ENCODE measurements at regions not wholly inside any gene's neighbourhood (a gene's known extent, or its start where the extent isn't known, plus 50 kb on each side); places are given as distances from the start of the nearest gene placed in this dataset.

DNA sequence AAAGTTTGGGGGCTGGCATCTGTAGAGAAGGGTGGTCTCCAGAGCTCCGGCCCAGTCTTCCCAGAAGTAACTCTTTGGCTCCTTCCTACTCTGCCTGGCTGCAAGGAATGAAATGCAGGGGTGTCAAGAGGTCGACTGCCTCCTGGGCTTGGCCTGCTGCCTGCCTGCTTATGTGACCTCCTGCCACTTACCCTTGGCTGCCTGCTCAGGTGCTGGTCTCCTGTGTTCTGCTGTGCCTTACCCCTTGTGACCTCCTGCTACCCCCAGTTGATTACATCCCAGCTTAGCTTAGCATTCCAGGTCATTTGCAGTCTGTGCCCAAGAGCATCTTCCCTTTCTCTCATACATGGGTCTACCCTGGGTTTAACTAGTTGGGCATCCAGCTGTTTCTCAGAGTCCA lies 180.2 kb downstream of the PTPN20 start:
- H3K27ac ChIP-seq: no peak overlapping the region
- TF ChIP-seq, protein P1, sequence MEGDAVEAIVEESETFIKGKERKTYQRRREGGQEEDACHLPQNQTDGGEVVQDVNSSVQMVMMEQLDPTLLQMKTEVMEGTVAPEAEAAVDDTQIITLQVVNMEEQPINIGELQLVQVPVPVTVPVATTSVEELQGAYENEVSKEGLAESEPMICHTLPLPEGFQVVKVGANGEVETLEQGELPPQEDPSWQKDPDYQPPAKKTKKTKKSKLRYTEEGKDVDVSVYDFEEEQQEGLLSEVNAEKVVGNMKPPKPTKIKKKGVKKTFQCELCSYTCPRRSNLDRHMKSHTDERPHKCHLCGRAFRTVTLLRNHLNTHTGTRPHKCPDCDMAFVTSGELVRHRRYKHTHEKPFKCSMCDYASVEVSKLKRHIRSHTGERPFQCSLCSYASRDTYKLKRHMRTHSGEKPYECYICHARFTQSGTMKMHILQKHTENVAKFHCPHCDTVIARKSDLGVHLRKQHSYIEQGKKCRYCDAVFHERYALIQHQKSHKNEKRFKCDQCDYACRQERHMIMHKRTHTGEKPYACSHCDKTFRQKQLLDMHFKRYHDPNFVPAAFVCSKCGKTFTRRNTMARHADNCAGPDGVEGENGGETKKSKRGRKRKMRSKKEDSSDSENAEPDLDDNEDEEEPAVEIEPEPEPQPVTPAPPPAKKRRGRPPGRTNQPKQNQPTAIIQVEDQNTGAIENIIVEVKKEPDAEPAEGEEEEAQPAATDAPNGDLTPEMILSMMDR (IDR thresholded peaks at IDR 0.05): no peak
- no peak for DNase-seq
- intact Hi-C loops (cut with DNase I): no loop called here
- ATAC-seq: no peak
- no peaks in the 10 kb centered on the region for H3K4me1 ChIP-seq
- no peaks in the 10 kb centered on the region for H3K9me3 ChIP-seq
- H3K27me3 ChIP-seq: no peaks in the 10 kb centered on the region
- no peaks in the 10 kb centered on the region for H3K36me3 ChIP-seq
- no peak overlapping the region for H3K4me3 ChIP-seq

DNA sequence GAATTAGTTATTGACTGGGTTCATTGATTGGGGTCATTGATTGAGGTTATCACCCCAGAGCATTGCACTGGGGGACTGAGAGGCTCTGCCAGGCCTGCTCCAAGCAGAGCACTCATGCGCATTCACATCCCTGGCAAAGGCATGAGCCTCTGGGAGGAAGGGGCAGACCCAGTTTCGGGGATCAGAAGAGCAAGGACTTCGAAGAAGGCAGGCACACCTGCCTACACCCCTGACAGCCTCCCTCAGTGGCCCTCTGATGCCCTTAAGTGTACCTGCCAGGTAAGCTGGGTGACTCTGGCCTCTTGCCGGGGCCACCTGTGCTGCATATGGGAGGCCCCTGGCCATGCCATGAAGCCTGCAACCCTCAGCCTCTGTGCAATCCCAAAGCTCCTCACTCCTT lies 181.1 kb downstream of the PTPN20 start:
- H3K27ac ChIP-seq: no peak overlapping the region
- no peaks in the 10 kb centered on the region for H3K36me3 ChIP-seq
- intact Hi-C loops (cut with DNase I): no loop called here
- DNase-seq: no peak
- no peaks in the 10 kb centered on the region for H3K9me3 ChIP-seq
- H3K4me3 ChIP-seq: no peak overlapping the region
- no peak for ATAC-seq
- TF ChIP-seq, protein P1 (IDR thresholded peaks at IDR 0.05): no peak
- no peaks in the 10 kb centered on the region for H3K27me3 ChIP-seq
- H3K4me1 ChIP-seq: no peaks in the 10 kb centered on the region

DNA sequence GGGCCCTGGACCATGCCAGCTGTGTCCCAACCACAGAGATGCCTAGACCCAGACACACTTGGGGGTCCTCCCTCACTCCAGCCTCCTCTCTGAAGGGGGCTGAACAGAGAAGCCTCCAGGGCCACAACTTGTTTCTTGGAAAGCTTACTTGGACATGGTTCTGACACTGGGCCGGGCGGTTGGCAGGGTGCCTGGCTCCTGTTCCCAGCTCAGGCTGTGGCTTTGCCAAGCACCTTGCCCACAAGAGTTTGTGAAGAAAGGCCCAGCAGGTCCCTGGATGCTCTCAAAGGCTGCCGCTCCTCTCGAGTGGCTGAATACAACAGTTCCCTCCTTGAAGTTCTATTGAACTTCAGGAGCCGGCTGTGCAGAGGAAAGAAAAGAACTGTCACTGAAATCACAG lies 181.6 kb downstream of the PTPN20 start:
- Histone ChIP-seq H3K4me3 (no peak overlapping the region), H3K36me3 (no peaks in the 10 kb centered on the region), H3K27me3 (no peaks in the 10 kb centered on the region), H3K27ac (no peak overlapping the region), H3K4me1 (no peaks in the 10 kb centered on the region), H3K9me3 (no peaks in the 10 kb centered on the region)
- intact Hi-C loops (cut with DNase I): no loop called here
- peak in 2 of 4 donors; percentile 56 to 81 for DNase-seq
- ATAC-seq: peak; percentile 83
- TF ChIP-seq, protein P1 (IDR thresholded peaks at IDR 0.05): no peak

DNA sequence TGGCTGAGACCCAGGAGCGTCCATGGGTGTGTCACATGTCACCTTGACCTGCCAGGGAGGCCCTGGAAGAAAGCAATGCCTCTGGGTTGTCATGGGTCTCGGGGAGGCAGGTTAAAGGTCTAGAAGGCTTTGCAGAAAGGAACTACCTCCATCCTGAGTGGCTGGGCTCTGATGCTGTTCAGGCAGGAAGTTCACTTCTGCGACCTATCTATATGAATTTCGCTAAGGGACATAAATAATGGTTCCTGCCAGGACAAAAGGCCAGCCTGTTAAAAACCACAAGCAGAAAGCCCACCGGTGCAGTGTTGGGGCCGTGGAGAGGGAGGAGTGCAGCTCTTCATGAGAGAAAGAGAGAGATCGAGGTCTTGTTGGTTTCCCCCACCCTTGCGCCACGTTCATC lies 182.9 kb downstream of the PTPN20 start:
- intact Hi-C loops (cut with DNase I): no loop called here
- TF ChIP-seq, protein P1 (IDR thresholded peaks at IDR 0.05): no peak
- Histone ChIP-seq H3K27ac (no peak overlapping the region), H3K27me3 (no peaks in the 10 kb centered on the region), H3K36me3 (no peaks in the 10 kb centered on the region), H3K4me1 (no peaks in the 10 kb centered on the region), H3K9me3 (no peaks in the 10 kb centered on the region), H3K4me3 (no peak overlapping the region)
- DNase-seq (no peak), ATAC-seq (no peak)

DNA sequence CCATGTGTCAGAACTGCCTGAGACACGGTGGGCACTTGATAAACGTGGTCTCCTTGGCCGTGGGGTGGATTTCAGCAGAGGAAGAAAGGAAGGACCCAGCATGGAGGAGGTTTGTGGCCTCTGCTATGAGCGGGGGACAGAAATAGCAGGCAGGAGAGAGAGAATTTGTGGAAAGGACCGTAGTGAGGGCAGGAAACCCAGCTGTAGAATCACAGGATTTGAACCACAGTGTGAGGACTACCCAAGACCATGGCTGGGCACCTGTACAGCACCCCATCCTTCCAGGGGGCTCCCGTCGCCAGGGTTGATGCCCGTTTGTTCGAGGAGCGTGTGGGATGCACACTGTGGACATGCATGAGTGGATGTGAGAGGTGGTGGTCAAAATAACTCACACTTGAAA lies 183.4 kb downstream of the PTPN20 start:
- intact Hi-C loops (cut with DNase I): no loop called here
- Histone ChIP-seq H3K4me3 (no peak overlapping the region), H3K4me1 (no peaks in the 10 kb centered on the region), H3K27me3 (no peaks in the 10 kb centered on the region), H3K27ac (no peak overlapping the region), H3K36me3 (no peaks in the 10 kb centered on the region), H3K9me3 (no peaks in the 10 kb centered on the region)
- ATAC-seq (no peak), DNase-seq (no peak)
- TF ChIP-seq, protein P1 (IDR thresholded peaks at IDR 0.05): no peak
